HG03025 (cell line): ENCODE measurements at regions not wholly inside any gene's neighbourhood (a gene's known extent, or its start where the extent isn't known, plus 50 kb on each side); places are given as distances from the start of the nearest gene placed in this dataset.
"Not testable (repeated sequence)": the region's sequence is repeated elsewhere in the genome, so short reads cannot be mapped to it uniquely, and the experiment has no call there.

Experiments
- ATAC-seq: cut with Tn5 transposase; IDR thresholded peaks from one replicate; pipeline ENCODE4 v1.9.1; 2021; ENCODE audit warnings: mild to moderate bottlenecking, moderate library complexity; ENCODE audit not compliant: unreplicated experiment, low FRiP score

- ATAC-seq = no peak
Measured at GRCh38 chr5:17364987-17365810, 132.8 kb upstream of the TAF11L2 start.

GRCh38 chr5:17365811-17366138 lies 132.3 kb upstream of the TAF11L2 start:
- no peak for ATAC-seq

- ATAC-seq = no peak
Measured at GRCh38 chr5:17367256-17367840, 130.7 kb upstream of the TAF11L2 start.

- no peak for ATAC-seq
Measured at GRCh38 chr5:17370651-17371050, 127.4 kb upstream of the TAF11L2 start.

GRCh38 chr5:17373406-17373805 lies 124.6 kb upstream of the TAF11L2 start:
- no peak for ATAC-seq

- ATAC-seq = no peak
Measured at GRCh38 chr5:17373814-17374556, 124.0 kb upstream of the TAF11L2 start.

GRCh38 chr5:17374973-17375742 lies 122.9 kb upstream of the TAF11L2 start:
- ATAC-seq = no peak

GRCh38 chr5:17375886-17376285 lies 122.1 kb upstream of the TAF11L2 start:
- not testable (repeated sequence) for ATAC-seq

- no peak for ATAC-seq
Measured at GRCh38 chr5:17378346-17378997, 119.6 kb upstream of the TAF11L2 start.

GRCh38 chr5:17379100-17379951 lies 118.7 kb upstream of the TAF11L2 start:
- ATAC-seq = no peak

- no peak for ATAC-seq
Measured at GRCh38 chr5:17381932-17382331, 116.1 kb upstream of the TAF11L2 start.

GRCh38 chr5:17383526-17383925 lies 114.5 kb upstream of the TAF11L2 start:
- ATAC-seq = no peak

GRCh38 chr5:17384181-17384580 lies 113.8 kb upstream of the TAF11L2 start:
- no peak for ATAC-seq

GRCh38 chr5:17388717-17389116 lies 109.3 kb upstream of the TAF11L2 start:
- no peak for ATAC-seq

- ATAC-seq = no peak
Measured at GRCh38 chr5:17394086-17394485, 103.9 kb upstream of the TAF11L2 start.

- no peak for ATAC-seq
Measured at GRCh38 chr5:17395106-17395880, 102.7 kb upstream of the TAF11L2 start.

GRCh38 chr5:17396247-17396646 lies 101.8 kb upstream of the TAF11L2 start:
- no peak for ATAC-seq

- ATAC-seq = no peak
Measured at GRCh38 chr5:17398431-17398830, 99.6 kb upstream of the TAF11L2 start.
